ENCODE measurements at regions not wholly inside any gene's neighbourhood (a gene's known extent, or its start where the extent isn't known, plus 50 kb on each side); places are given as distances from the start of the nearest gene placed in this dataset.
A peak's percentile ranks its signal among the peaks of the same experiment; 100 is the strongest.

GRCh38 chr14:27387463-27387862, 789.6 kb upstream of the NOVA1 start:
- DNase-seq, result no peak

DNA sequence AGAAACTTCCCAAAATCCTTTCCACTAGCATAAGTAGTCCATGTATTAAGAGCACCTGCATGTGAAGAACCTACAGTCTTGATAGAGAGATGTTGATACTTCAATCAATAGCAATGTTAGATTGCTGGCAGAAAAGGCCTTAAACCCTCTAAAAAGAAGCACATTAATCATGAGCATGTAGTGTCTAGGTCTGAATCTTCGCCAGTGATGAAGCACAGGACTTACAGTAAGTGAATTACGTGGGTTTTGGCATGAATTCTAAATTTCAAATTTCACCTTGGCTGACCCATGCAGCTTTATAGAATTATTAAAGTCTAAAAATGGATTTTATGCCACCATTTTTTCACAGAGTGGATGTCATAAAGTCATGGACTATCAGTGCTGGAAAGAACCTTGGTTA, 791.6 kb upstream of the NOVA1 start:
- no peak for DNase-seq

DNA sequence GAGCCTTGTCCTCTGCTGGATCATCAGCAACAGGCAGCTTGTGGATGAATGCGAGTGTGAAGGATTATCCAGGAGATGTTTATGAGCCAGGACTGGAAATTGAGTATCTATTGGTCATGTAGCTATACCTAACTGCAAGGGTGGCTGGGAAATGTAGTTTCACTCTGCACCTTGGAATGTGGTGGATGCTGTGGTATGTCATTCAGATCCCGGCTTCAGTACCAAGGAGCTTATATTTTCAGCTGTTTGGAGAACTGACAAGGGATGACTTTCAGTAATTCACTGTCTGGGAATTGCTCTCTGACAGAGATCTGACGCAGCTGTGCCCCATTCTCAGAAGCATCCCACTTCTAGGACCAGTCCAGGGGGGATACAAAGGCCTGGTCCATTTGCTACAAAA, 792.3 kb upstream of the NOVA1 start:
- no peak for DNase-seq

- DNase-seq, result no peak
Observed at GRCh38 chr14:27391331-27391730, 793.5 kb upstream of the NOVA1 start.

- DNase-seq, result no peak
Observed at GRCh38 chr14:27392153-27392552, 794.3 kb upstream of the NOVA1 start.

GRCh38 chr14:27409944-27410343, 812.1 kb upstream of the NOVA1 start:
- no peak for DNase-seq

DNA sequence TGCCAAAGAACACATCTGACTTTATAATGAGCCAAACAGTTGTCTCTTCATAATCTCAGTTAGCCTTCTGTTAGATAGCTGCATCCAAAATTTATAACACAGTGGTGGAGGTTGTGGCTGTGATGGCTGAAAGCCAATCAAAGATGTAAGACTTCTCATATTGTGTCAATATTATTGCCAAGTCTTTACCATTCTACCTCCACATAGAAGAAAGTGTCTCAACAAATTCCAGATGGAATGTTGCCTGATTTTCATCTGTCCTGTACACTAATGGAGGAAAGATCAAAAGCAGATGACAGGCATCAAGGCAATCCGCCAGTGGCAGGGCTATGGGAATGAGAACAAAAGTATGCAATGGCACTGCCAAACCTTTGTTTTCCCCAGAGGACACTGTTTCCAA, 813.1 kb upstream of the NOVA1 start:
- DNase-seq, result no peak

- DNase-seq, result no peak
Observed at GRCh38 chr14:27427796-27428195, 830.0 kb upstream of the NOVA1 start.

DNA sequence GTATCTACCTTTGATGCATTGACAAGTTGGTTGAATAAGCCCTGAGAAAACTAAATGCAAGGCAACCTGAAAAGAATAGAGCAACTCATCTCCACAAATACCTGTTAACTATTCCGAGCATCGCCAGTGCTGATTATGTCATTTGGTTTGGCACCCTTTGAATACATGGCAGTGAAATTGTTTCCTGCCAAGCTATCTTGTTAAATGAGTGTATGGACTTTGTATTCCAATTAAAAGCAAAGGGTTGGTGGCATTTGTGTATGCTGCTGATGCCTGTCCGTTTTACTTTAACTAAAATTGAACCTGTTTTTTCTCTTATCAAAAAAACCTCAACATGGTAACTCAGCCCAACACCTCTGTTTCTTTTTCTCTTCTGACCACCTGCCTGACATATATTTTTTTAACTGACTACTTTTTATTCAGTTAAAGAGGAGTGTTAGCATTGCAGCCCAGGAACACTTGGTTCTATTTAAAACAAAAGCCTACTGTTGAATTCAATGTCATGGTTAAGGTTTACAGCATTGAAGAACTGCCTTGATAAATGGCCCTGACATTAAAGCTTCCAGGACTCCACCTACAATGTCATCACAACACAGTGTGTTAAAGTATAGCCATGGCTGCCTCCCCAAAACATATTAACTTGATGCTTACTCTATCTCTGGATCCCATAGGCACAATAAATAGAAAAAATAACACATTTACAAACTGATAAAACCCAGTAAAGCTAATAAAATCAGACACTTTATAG, 838.3 kb upstream of the NOVA1 start:
- DNase-seq, result peak; percentile 10

DNA sequence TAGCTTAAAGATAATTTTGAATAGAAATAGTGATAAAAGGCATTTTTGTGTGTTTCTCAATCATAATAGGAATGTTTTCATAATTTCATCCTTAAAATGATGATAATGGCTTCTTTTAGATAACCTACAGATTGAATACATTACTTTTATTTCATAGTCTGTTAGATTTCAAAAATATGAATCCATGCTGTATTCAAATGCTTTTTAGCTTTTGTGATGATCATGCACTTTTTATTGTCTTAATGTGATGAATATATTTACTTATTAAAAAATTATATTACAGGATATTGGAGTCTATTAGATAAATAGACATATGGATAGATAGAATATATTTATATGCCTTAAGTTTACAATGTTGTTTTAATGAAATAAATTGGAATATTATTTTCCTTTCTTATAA, 886.8 kb upstream of the NOVA1 start:
- no peak for DNase-seq

DNA sequence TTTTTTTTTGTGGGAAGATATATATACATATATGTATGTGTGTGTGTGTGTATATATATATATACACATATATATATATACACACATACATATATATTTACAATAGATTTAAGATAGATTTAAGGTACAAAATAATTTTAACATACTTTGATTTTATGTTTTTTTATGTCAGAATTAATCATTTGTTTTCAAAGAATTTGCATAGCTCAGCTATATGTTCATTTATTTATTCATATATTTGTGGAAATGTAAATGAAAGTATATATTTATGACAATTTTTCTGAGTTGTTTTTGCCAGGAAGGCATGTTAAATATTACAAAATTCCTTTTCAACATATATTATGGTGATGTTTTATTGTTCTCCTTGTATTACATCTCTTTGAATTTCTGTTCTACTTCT, 887.4 kb upstream of the NOVA1 start:
- no peak for DNase-seq

GRCh38 chr14:27506272-27506671, 908.4 kb upstream of the NOVA1 start:
- DNase-seq, result no peak

DNA sequence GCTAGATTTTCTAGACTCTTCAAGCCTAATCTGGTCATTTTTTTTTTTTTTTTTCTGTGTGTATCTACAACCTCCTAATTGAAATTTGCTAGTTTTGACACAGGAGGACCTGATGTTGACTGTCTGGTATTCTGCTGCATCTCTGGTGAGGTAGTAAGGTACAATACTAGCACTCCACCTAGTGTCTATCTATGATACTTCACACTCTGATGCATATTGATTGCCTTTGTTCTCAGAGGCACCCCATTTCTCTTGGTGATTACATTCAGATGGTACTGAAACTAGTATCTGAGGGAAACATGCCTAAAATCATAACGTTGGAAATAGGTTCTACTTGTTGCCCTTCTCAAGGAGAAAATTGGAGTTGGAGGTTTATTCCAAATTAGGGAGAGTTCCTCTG, 930.5 kb upstream of the NOVA1 start:
- DNase-seq, result peak; percentile 29

DNA sequence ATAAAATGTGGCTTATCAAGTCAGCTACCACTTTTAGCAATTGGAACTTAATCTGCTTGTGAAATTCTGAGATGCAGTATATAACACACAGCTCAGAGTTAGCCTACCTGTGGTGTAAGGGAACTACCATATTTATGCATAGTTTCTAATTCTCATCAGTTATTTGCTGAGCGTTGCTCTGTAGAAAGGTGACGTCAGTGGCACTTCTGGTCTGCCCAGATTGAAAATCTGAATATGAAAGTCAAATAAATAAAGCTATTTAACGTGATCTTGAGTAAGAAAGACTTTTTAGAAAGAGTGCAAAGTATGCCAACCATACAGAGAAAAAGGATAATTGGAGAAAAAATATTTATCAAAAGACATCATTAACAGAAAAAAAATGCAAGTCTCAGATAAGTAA, 938.9 kb upstream of the NOVA1 start:
- DNase-seq, result no peak

GRCh38 chr14:27546111-27546510, 948.3 kb upstream of the NOVA1 start:
- DNase-seq, result no peak

- peak; percentile 25 for DNase-seq
Observed at GRCh38 chr14:27553790-27554189, 956.0 kb upstream of the NOVA1 start.

DNA sequence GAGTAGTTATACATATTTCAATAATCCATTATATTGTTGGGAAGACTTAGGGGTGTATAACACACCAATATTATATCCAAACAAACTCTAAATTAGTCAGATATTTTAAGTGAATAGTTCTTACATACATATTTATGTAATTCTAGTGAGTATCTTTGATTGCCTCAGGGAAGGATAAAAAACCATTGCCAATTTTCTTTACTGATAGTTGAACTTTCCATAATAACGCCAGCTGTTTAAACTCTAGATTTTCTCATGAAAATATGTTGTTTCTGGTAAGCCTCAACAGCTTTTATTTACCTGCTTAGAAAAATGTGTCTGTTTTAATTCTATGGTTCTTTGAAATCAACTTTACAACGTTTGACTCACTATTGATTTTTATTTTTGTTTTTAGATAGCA, 959.6 kb upstream of the NOVA1 start:
- no peak for DNase-seq

DNA sequence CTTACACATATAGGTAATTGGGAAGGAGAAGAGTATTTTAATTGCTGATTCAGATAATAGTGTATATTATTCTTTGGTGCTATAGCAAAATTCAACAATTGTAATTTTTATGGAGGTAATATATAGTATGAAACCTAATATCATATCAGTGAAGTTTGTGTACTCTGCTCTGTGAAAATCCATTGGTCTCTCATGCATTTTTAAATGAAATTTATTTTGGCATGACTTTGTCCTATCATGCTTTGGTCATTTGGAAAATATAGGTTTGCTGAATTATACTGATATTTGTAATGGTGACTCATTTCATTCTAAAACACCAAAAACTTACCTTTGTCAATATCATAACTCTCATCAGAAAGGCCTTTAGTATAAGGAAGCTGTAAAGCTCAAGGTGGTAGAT, 962.0 kb upstream of the NOVA1 start:
- no peak for DNase-seq

- no peak for DNase-seq
Observed at GRCh38 chr14:27566843-27567382, 969.1 kb upstream of the NOVA1 start.

- DNase-seq, result no peak
Observed at GRCh38 chr14:27573018-27573417, 975.2 kb upstream of the NOVA1 start.

DNA sequence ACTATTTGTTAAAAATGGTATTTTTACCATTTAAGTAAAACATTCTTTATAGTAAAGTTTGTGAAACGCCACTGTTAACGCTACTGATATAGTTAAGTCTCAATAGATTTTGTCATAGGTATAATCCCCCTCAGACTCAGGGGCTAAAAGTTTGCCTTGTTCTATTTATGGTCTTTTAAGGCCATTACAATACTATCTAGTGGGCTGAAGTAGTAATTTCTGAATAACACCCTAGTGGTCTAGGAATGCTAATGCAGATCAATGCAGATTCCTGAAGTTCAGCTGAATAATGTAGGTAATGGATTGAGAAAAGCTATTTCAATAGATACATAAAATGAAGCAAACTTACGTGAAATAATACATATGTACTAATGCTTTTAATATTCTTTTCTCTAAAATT, 989.3 kb upstream of the NOVA1 start:
- DNase-seq, result no peak

DNA sequence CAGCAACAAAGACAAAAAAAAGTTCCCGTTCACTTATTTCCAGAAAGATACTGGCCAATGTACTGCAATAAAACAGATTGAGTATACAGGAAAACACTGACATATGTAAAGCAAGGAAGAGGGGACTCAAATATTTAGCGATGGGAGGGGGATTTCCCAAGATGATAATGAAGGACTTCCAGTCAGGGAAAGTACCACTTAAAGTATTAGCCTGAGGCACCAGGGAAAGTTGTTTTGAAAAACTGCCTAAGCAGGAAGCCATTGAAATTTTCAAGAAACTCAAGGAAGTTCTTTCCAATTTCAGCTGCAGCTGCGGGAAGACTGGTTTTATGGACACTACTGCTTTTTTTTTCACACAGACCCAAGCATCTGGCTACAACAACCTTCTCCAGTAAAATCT, 1007.4 kb upstream of the NOVA1 start:
- DNase-seq, result no peak

- DNase-seq, result no peak
Observed at GRCh38 chr14:27608377-27608776, 1010.5 kb upstream of the NOVA1 start.

DNA sequence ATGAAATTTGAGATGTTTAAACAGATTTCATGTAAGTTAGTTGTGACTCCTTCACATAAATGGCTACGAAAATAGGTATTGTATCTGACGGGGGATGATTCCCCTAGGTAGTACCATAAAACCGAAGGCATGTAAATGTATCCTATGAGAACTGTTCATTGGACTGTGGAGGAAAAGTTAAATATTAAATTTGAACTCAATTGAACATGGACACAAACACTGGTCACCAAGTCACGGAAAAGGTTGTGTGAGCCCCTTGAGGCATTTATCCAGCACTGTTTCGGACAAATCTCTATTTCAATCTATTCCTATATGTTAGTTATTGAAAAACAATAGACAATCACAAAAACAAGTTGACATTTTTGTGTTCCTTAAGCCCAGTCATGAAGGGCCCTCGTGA, 1014.3 kb upstream of the NOVA1 start:
- DNase-seq, result no peak

DNA sequence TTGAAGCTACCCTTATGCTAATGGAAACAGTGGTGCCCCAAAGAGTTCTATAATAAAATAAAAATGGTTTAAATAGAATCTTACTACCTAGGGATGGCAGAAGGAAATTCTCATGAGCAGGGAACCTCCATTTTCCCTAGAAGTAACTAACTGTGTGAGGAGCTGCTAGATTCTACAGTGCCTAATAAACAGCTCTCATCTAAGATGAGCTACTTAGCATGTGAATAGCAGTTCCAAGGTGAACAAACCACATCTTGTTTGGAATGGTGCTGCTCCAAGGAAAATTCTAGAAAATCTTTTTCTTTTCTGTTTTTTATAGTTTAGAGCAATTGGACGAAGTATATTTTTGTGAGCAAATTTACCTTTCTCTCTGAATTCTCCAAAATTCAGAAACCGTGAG, 1015.3 kb upstream of the NOVA1 start:
- DNase-seq, result no peak

All from left kidney (tissue), 1 donor.